SK-N-MC (cell line): ENCODE measurements at regions not wholly inside any gene's neighbourhood (a gene's known extent, or its start where the extent isn't known, plus 50 kb on each side); places are given as distances from the start of the nearest gene placed in this dataset.

ENCODE experiments used
- EZH2 ChIP-seq: fragments of 200-600 bp; sonication (generic); IDR thresholded peaks from one replicate; pipeline ENCODE4 v1.6.1; 2017; ENCODE audit warnings: antibody characterized with exemption
- FOXP2 ChIP-seq: optimal IDR thresholded peaks from 2 replicates; pipeline ENCODE3; 2011; ENCODE audit warnings: mild to moderate bottlenecking, moderate library complexity; ENCODE audit not compliant: insufficient read depth; ENCODE audit errors: extremely low read length, control extremely low read depth
- POLR2AphosphoS5 ChIP-seq: IDR thresholded peaks from 2 replicates; pipeline ENCODE4 v1.6.1; 2012; ENCODE audit warnings: mild to moderate bottlenecking, low read depth, low read length, borderline replicate concordance

DNA sequence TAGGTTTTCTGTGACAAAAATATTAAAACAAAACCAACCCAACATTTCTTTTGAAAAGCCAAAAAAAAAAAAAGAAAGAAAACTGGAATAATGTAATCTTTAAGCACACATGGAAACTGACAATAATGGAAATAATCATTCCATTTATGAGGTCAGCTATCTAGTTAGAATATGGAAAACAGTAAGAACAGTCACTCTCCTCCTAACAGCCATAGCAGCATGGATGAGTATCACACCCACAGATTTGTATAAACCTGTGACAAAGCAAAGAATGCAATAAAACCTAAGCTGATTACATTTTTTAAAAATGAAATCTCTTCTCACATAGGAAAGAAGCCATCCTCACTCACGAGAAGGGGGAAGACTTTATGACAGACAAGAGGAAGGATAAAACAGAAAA, 437.8 kb downstream of the NYAP2 start:
- TF ChIP-seq EZH2 (no peak), FOXP2 (no peak), POLR2AphosphoS5 (no peak)
